H1 (cell line): ENCODE measurements at regions not wholly inside any gene's neighbourhood (a gene's known extent, or its start where the extent isn't known, plus 50 kb on each side); places are given as distances from the start of the nearest gene placed in this dataset.

ENCODE experiments used
- JUND ChIP-seq: IDR thresholded peaks from 2 replicates; pipeline ENCODE4 v1.6.1; 2011; ENCODE audit warnings: mild to moderate bottlenecking, improper control_type of control experiment, low read length
- USF2 ChIP-seq: IDR thresholded peaks from 2 replicates; pipeline ENCODE4 v1.6.1; 2011; ENCODE audit warnings: low read length, improper control_type of control experiment

GRCh38 chrX:13128104-13128503, 83.7 kb upstream of the FAM9C start (continued):
- no peak for TF ChIP-seq USF2
- TF ChIP-seq JUND, result no peak
